CD14-positive monocyte (primary cell): ENCODE measurements at regions not wholly inside any gene's neighbourhood (a gene's known extent, or its start where the extent isn't known, plus 50 kb on each side); places are given as distances from the start of the nearest gene placed in this dataset.

Source experiments
- DNase-seq, 3 donors: peaks; one replicate each; pipeline ENCODE4 v3.0.0-alpha.2; 2011 to 2022
- H2AFZ ChIP-seq: 2 replicates; pipeline ENCODE4 v1.6.0; 2012; ENCODE audit warnings: mild to moderate bottlenecking, low read depth, low read length, inconsistent platforms; ENCODE audit not compliant: insufficient read depth, poor library complexity, severe bottlenecking
- H3K27ac ChIP-seq, 2 donors: 1 replicate in 1 of 2; 2 replicates in 1 of 2; pipeline ENCODE4 v1.5.1; 2012 to 2013; ENCODE audit warnings: low read length in 2 of 2, control low read depth in 1 of 2, inconsistent platforms in 1 of 2, low read depth in 1 of 2, mild to moderate bottlenecking in 1 of 2
- H3K27me3 ChIP-seq, 2 donors: one replicate each; pipeline versions ENCODE4 v1.6.0 to v1.6.1; 2011 to 2013; ENCODE audit warnings: low read length in 2 of 2; ENCODE audit not compliant: control insufficient read depth in 2 of 2, insufficient read depth in 2 of 2
- H3K36me3 ChIP-seq, 2 donors: replicated peaks in 1 of 2; 1 replicate in 1 of 2; 2 replicates in 1 of 2; pipeline versions ENCODE4 v1.5.1 to v1.6.1; 2012 to 2013; ENCODE audit warnings: low read length in 2 of 2, control low read depth in 1 of 2, inconsistent platforms in 1 of 2, mild to moderate bottlenecking in 1 of 2; ENCODE audit not compliant: insufficient read depth in 2 of 2, control insufficient read depth in 1 of 2
- H3K4me1 ChIP-seq, 2 donors: 1 replicate in 1 of 2; 2 replicates in 1 of 2; pipeline versions ENCODE4 v1.5.1 to v1.6.1; 2012 to 2013; ENCODE audit warnings: low read length in 2 of 2, control low read depth in 1 of 2, inconsistent platforms in 1 of 2, mild to moderate bottlenecking in 1 of 2, moderate library complexity in 1 of 2; ENCODE audit not compliant: insufficient read depth in 2 of 2, control insufficient read depth in 1 of 2
- H3K4me2 ChIP-seq: replicated peaks from 2 replicates; pipeline ENCODE3; 2012; ENCODE audit warnings: low read length, moderate library complexity, mild to moderate bottlenecking; ENCODE audit not compliant: poor library complexity, severe bottlenecking; ENCODE audit errors: extremely low read depth
- H3K4me3 ChIP-seq, 3 experiments: fragments of 200-600 bp in 1 of 3; sonication (generic) in 1 of 3; replicated peaks in 1 of 3; 1 replicate in 2 of 3; 2 replicates in 1 of 3; pipeline ENCODE4 v1.5.1; 2011 to 2013; ENCODE audit warnings: low read length in 3 of 3, mild to moderate bottlenecking in 3 of 3, control low read depth in 2 of 3, low read depth in 2 of 3, inconsistent platforms in 1 of 3, moderate library complexity in 1 of 3
- H3K79me2 ChIP-seq: 2 replicates; pipeline ENCODE4 v1.6.0; 2012; ENCODE audit warnings: mild to moderate bottlenecking, control low read depth, inconsistent platforms, low read length, moderate library complexity; ENCODE audit not compliant: insufficient read depth
- H3K9ac ChIP-seq: 2 replicates; pipeline ENCODE4 v1.6.0; 2017; ENCODE audit warnings: low read length, mild to moderate bottlenecking; ENCODE audit not compliant: insufficient read depth, poor library complexity, severe bottlenecking
- H3K9me3 ChIP-seq, 2 donors: replicated peaks in 1 of 2; 1 replicate in 1 of 2; 2 replicates in 1 of 2; pipeline versions ENCODE4 v1.5.1 to v1.6.1; 2012 to 2013; ENCODE audit warnings: low read length in 2 of 2, control low read depth in 1 of 2; ENCODE audit not compliant: control insufficient read depth in 1 of 2, insufficient read depth in 1 of 2
- H4K20me1 ChIP-seq: 2 replicates; pipeline ENCODE4 v1.6.0; 2012; ENCODE audit warnings: mild to moderate bottlenecking, low read length, control low read depth, moderate library complexity; ENCODE audit not compliant: insufficient read depth
- H3K27ac Mint-ChIP-seq, 7 donors: one replicate each; pipeline ENCODE4 v1.8.0; 2020; ENCODE audit warnings: mild to moderate bottlenecking in 7 of 7, mixed read lengths in 7 of 7, moderate library complexity in 6 of 7, inconsistent platforms in 2 of 7
- H3K27me3 Mint-ChIP-seq, 3 donors: one replicate each; pipeline ENCODE4 v1.8.0; 2021 to 2022; ENCODE audit warnings: low read depth in 3 of 3, mild to moderate bottlenecking in 3 of 3, mixed read lengths in 3 of 3, moderate library complexity in 3 of 3, inconsistent platforms in 1 of 3
- H3K36me3 Mint-ChIP-seq, 2 donors: one replicate each; pipeline ENCODE4 v1.8.0; 2020; ENCODE audit warnings: mixed read lengths in 2 of 2, inconsistent platforms in 1 of 2, mild to moderate bottlenecking in 1 of 2
- H3K4me1 Mint-ChIP-seq: one replicate; pipeline ENCODE4 v1.8.0; 2020; ENCODE audit warnings: mild to moderate bottlenecking, mixed read lengths
- H3K4me3 Mint-ChIP-seq, 2 donors: one replicate each; pipeline ENCODE4 v1.8.0; 2020; ENCODE audit warnings: mild to moderate bottlenecking in 2 of 2, mixed read lengths in 2 of 2, moderate library complexity in 1 of 2
- H3K9me3 Mint-ChIP-seq, 7 donors: one replicate each; pipeline ENCODE4 v1.8.0; 2020 to 2022; ENCODE audit warnings: mixed read lengths in 7 of 7, mild to moderate bottlenecking in 6 of 7, moderate library complexity in 6 of 7, inconsistent platforms in 2 of 7
- CTCF ChIP-seq: fragments of 200-600 bp; IDR thresholded peaks from one replicate; pipeline ENCODE4 v1.8.0; 2022; ENCODE audit warnings: antibody characterized with exemption, mild to moderate bottlenecking
- WGBS: methylation state at CpG from one replicate; pipeline ENCODE4 v1.1.5; 2013; ENCODE audit warnings: missing lambda C conversion rate; ENCODE audit not compliant: insufficient coverage; 5-methylcytosine and 5-hydroxymethylcytosine counted together
- intact Hi-C, 2 donors: fragments of 100-400 bp; cut with micrococcal nuclease; formaldehyde crosslinking; loops; one replicate each; pipeline versions ENCODE4 v1.15.0 to v1.15.1; 2023

GRCh38 chr3:117837391-117837790 lies 1127.8 kb downstream of the TUSC7 start:
- Histone ChIP-seq H2AFZ (no peak overlapping the region), H3K36me3 (no peaks in the 10 kb centered on the region), H3K4me2 (no peak overlapping the region), H3K9me3 (no peaks in the 10 kb centered on the region), H3K4me1 (no peaks in the 10 kb centered on the region), H3K27ac (no peak overlapping the region), H3K9ac (no peak overlapping the region), H3K27me3 (no peaks in the 10 kb centered on the region), H3K79me2 (no peaks in the 10 kb centered on the region), H3K4me3 (no peak overlapping the region), H4K20me1 (no peaks in the 10 kb centered on the region)
- Mint-ChIP-seq H3K36me3 (no peaks in the 10 kb centered on the region), H3K4me1 (no peaks in the 10 kb centered on the region), H3K27me3 (peaks cover 0 to 2% (median 0%) of the 10 kb centered on the region in 3 donors), H3K4me3 (no peak overlapping the region), H3K27ac (no peak overlapping the region), H3K9me3 (peaks cover 0 to 5% (median 0%) of the 10 kb centered on the region in 7 donors)
- TF ChIP-seq CTCF: no peak
- DNase-seq: no peak
- intact Hi-C loops: no loop called here
- WGBS: no CpG with 5 or more reads among the region's 1 CpG

GRCh38 chr3:117842086-117842485 lies 1132.5 kb downstream of the TUSC7 start:
- no peak overlapping the region for H3K4me3 Mint-ChIP-seq
- H3K4me2 ChIP-seq: no peak overlapping the region
- H3K9me3 Mint-ChIP-seq: peaks cover 0 to 5% (median 0%) of the 10 kb centered on the region in 7 donors
- intact Hi-C loops: no loop called here
- H3K27ac Mint-ChIP-seq: no peak overlapping the region
- no peak overlapping the region for H3K27ac ChIP-seq
- no peaks in the 10 kb centered on the region for H4K20me1 ChIP-seq
- H3K36me3 ChIP-seq: no peaks in the 10 kb centered on the region
- H3K4me3 ChIP-seq: no peak overlapping the region
- H3K79me2 ChIP-seq: no peaks in the 10 kb centered on the region
- no peaks in the 10 kb centered on the region for H3K36me3 Mint-ChIP-seq
- no peaks in the 10 kb centered on the region for H3K9me3 ChIP-seq
- no peak overlapping the region for H2AFZ ChIP-seq
- DNase-seq: no peak
- no peak overlapping the region for H3K9ac ChIP-seq
- no peaks in the 10 kb centered on the region for H3K4me1 Mint-ChIP-seq
- peaks cover 0 to 2% (median 0%) of the 10 kb centered on the region in 3 donors for H3K27me3 Mint-ChIP-seq
- no peak for TF ChIP-seq CTCF
- WGBS: 100% methylated on average over 1 of the region's 1 CpG
- H3K27me3 ChIP-seq: no peaks in the 10 kb centered on the region
- H3K4me1 ChIP-seq: no peaks in the 10 kb centered on the region
